NCI-H526 (cell line): ENCODE measurements at regions not wholly inside any gene's neighbourhood (a gene's known extent, or its start where the extent isn't known, plus 50 kb on each side); places are given as distances from the start of the nearest gene placed in this dataset.

Source experiments
- DNase-seq, 2 experiments: peaks; one replicate each; lab custom pipeline; 2025; lab: John Stamatoyannopoulos, UW

GRCh38 chr18:78878335-78878734, 101.3 kb upstream of the SALL3 start:
- no peak for DNase-seq

- DNase-seq = peak in 1 of 2 experiments; percentile 25
These were observed 100.3 kb upstream of the SALL3 start for GRCh38 chr18:78879072-78879883.

GRCh38 chr18:78882585-78882984, 97.0 kb upstream of the SALL3 start:
- DNase-seq = no peak

GRCh38 chr18:78883501-78883900, 96.1 kb upstream of the SALL3 start:
- DNase-seq = no peak

- no peak for DNase-seq
These were observed 95.1 kb upstream of the SALL3 start for GRCh38 chr18:78884502-78884901.

GRCh38 chr18:78889250-78889649, 90.4 kb upstream of the SALL3 start:
- DNase-seq = no peak

- DNase-seq = no peak
These were observed 89.2 kb upstream of the SALL3 start for GRCh38 chr18:78890388-78890787.

- DNase-seq = no peak
These were observed 88.3 kb upstream of the SALL3 start for GRCh38 chr18:78891185-78891762.

GRCh38 chr18:78892177-78892576, 87.4 kb upstream of the SALL3 start:
- no peak for DNase-seq

GRCh38 chr18:78892721-78893120, 86.9 kb upstream of the SALL3 start:
- no peak for DNase-seq

- no peak for DNase-seq
These were observed 86.2 kb upstream of the SALL3 start for GRCh38 chr18:78893281-78894032.

GRCh38 chr18:78894033-78894305, 85.6 kb upstream of the SALL3 start:
- DNase-seq = no peak

GRCh38 chr18:78895207-78896001, 84.2 kb upstream of the SALL3 start:
- DNase-seq = no peak

- DNase-seq = no peak
These were observed 83.3 kb upstream of the SALL3 start for GRCh38 chr18:78896111-78896905.

- no peak for DNase-seq
These were observed 81.6 kb upstream of the SALL3 start for GRCh38 chr18:78898066-78898465.

- no peak for DNase-seq
These were observed 81.0 kb upstream of the SALL3 start for GRCh38 chr18:78898635-78899034.

GRCh38 chr18:78899241-78899640, 80.4 kb upstream of the SALL3 start:
- DNase-seq = no peak

GRCh38 chr18:78900938-78901909, 78.4 kb upstream of the SALL3 start:
- no peak for DNase-seq

GRCh38 chr18:78901923-78902794, 77.5 kb upstream of the SALL3 start:
- DNase-seq = no peak
